ENCODE measurements at regions not wholly inside any gene's neighbourhood (a gene's known extent, or its start where the extent isn't known, plus 50 kb on each side); places are given as distances from the start of the nearest gene placed in this dataset.

DNA sequence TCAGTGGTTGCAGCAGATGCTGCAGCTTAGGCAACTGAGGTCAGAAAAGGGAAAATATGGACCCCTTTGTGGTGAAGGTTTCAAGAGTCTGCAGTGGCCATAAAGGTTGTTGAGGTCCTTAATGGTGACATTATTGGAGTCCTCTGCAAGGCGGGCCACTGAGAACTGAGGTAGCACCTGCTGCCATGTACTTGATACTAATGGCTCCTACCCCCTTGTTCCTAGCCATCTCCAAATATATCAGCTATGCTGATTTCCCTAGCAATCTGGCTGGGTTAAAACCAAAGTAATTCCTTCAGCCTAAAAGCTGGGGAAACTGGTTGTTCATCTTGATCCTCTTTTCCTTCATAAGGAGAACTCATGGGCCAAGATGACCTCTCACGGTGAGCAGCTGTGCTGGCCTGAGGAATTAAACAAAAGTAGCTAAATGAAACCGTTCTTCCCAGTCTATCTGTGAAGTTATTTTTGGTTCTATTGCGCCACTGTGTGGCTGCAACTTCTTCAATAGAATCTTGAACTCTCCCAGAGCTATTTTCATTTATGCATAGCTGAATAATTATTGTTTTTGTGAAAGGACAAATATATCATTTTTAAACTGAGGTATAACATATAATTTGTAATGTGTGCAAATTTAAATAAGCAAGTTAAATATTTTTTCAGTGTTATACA is 76.1 kb upstream of the PLSCR4 start:
- TF ChIP-seq CTCF (IDR thresholded peaks at IDR 0.05), result peak; percentile 9 to 80 (median 65)
- ATAC-seq (peak in 7 of 8 donors; percentile 75 to 92 (median 87)), DNase-seq (peak in 1 of 2 donors; percentile 46)
- H3K27ac ChIP-seq, result no peak overlapping the region
- no peaks in the 10 kb centered on the region for H3K4me1 ChIP-seq
- WGBS, 2 donors, result 33 to 38% methylated on average over 4 of the region's 4 CpGs
- no peaks in the 10 kb centered on the region for H3K9me3 ChIP-seq
- H3K36me3 ChIP-seq, result no peaks in the 10 kb centered on the region
- no peaks in the 10 kb centered on the region for H3K27me3 ChIP-seq
- intact Hi-C loops (cut with DNase I), result loop anchor here (1.0 to 10.0 kb wide), 12 partner anchors 106 to 265 kb away; no protein-coding TSS in a partner anchor
- H3K4me3 ChIP-seq, result no peak overlapping the region

GRCh38 chr3:146325170-146325569 is 74.3 kb upstream of the PLSCR4 start:
- H3K4me3 ChIP-seq, result no peak overlapping the region
- ATAC-seq (no peak), DNase-seq (no peak)
- H3K9me3 ChIP-seq, result no peaks in the 10 kb centered on the region
- no peaks in the 10 kb centered on the region for H3K27me3 ChIP-seq
- peak overlapping the region in 1 of 10 donors; percentile 29 for H3K27ac ChIP-seq
- TF ChIP-seq CTCF (IDR thresholded peaks at IDR 0.05), result no peak
- no peaks in the 10 kb centered on the region for H3K4me1 ChIP-seq
- intact Hi-C loops (cut with DNase I), result loop anchor here in 8 of 10 donors (5.0 to 10.0 kb wide), 5 partner anchors 108 to 263 kb away; no protein-coding TSS in a partner anchor
- no peaks in the 10 kb centered on the region for H3K36me3 ChIP-seq

DNA sequence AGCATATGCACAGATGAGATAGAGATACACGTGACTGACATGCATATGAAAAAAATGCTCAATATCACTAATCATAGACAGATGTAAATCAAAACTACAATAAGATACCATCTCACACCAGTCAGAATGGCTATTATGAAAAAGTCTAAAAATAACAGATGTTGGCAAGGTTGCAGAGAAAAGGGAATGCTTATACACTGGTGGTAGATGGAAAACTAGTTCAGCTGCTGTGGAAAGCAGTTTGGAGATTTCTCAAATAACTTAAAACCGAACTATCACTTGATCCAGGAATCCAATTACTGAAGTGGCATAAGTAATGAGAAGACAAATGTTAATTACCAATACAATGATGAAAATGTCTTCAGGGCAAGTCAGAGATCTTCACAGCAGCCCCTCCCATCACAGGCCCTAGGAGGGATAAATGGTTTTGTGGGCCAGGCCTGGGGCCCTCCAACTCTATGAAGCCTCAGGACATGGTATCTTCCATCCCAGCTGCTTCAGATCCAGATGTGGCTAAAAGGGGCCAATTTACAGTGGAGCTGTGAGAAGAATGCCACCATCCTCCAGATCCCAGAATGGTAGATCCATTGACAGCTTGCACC is 71.4 kb upstream of the PLSCR4 start:
- H3K9me3 ChIP-seq, result no peaks in the 10 kb centered on the region
- WGBS, 2 donors, result 87 to 89% methylated on average over 2 of the region's 2 CpGs
- no peak overlapping the region for H3K4me3 ChIP-seq
- ATAC-seq (no peak), DNase-seq (no peak)
- no peaks in the 10 kb centered on the region for H3K27me3 ChIP-seq
- intact Hi-C loops (cut with DNase I), result loop anchor here in 3 of 10 donors (10.0 kb wide), 2 partner anchors 248 to 258 kb away; no protein-coding TSS in a partner anchor
- no peak for TF ChIP-seq CTCF (IDR thresholded peaks at IDR 0.05)
- no peaks in the 10 kb centered on the region for H3K4me1 ChIP-seq
- no peak overlapping the region for H3K27ac ChIP-seq
- H3K36me3 ChIP-seq, result no peaks in the 10 kb centered on the region

GRCh38 chr3:146314871-146315270 is 64.0 kb upstream of the PLSCR4 start:
- H3K4me1 ChIP-seq, result peaks cover 0 to 7% (median 0%) of the 10 kb centered on the region in 9 donors
- no peak overlapping the region for H3K4me3 ChIP-seq
- DNase-seq (no peak), ATAC-seq (no peak)
- H3K9me3 ChIP-seq, result peaks cover 0 to 14% (median 3%) of the 10 kb centered on the region in 11 donors
- TF ChIP-seq CTCF (IDR thresholded peaks at IDR 0.05), result no peak
- H3K36me3 ChIP-seq, result no peaks in the 10 kb centered on the region
- no peaks in the 10 kb centered on the region for H3K27me3 ChIP-seq
- intact Hi-C loops (cut with DNase I), result no loop called here
- H3K27ac ChIP-seq, result no peak overlapping the region
